ENCODE measurements at regions not wholly inside any gene's neighbourhood (a gene's known extent, or its start where the extent isn't known, plus 50 kb on each side); places are given as distances from the start of the nearest gene placed in this dataset.
"Not testable (repeated sequence)": the region's sequence is repeated elsewhere in the genome, so short reads cannot be mapped to it uniquely, and the experiment has no call there.

- TF ChIP-seq E2F1 (CRISPR knock-in tag; IDR thresholded peaks at IDR 0.05) (no peak), ATF1 (CRISPR knock-in tag; IDR thresholded peaks at IDR 0.05) (no peak), ZBTB21 (CRISPR knock-in tag; IDR thresholded peaks at IDR 0.05; ENCODE audit: borderline replicate concordance) (no peak), ATF3 (CRISPR knock-in tag; conservative IDR thresholded peaks at IDR 0.05) (no peak), TEAD4 (CRISPR knock-in tag; IDR thresholded peaks at IDR 0.05) (no peak), FOXK1 (CRISPR knock-in tag; IDR thresholded peaks at IDR 0.05) (no peak), PRRX2 (CRISPR knock-in tag; IDR thresholded peaks at IDR 0.05) (no peak)
- ATAC-seq (peak; percentile 95), DNase-seq (ENCODE audit: low spot score) (no peak)
- Mint-ChIP-seq H3K9me3 (peaks cover 33% of the 10 kb centered on the region), H3K36me3 (peaks cover 17% of the 10 kb centered on the region), H3K4me1 (no peaks in the 10 kb centered on the region), H3K4me3 (no peak overlapping the region), H3K27me3 (ENCODE audit: low read depth) (no peaks in the 10 kb centered on the region), H3K27ac (no peak overlapping the region)
- CTCF ChIA-PET: interaction anchor here (1.3 to 1.6 kb wide), 2 partner anchors 13 to 141 kb away, joined by 3 read pairs; no protein-coding TSS in a partner anchor
- POLR2A ChIA-PET: no interaction called here
Measured at GRCh38 chr3:22704571-22705354, 498.4 kb upstream of the UBE2E2 start.

GRCh38 chr3:22706922-22707321 is 496.2 kb upstream of the UBE2E2 start:
- POLR2A ChIA-PET; CTCF ChIA-PET; ATAC-seq; H3K27ac Mint-ChIP-seq; H3K27me3 Mint-ChIP-seq (ENCODE audit: low read depth); H3K4me1 Mint-ChIP-seq; DNase-seq (ENCODE audit: low spot score); H3K4me3 Mint-ChIP-seq: not testable (repeated sequence)
- Mint-ChIP-seq H3K36me3 (peaks cover 27% of the 10 kb centered on the region), H3K9me3 (peaks cover 49% of the 10 kb centered on the region)

GRCh38 chr3:22713936-22714335 is 489.2 kb upstream of the UBE2E2 start:
- Mint-ChIP-seq H3K9me3 (peaks cover 46% of the 10 kb centered on the region), H3K4me3 (no peak overlapping the region), H3K27me3 (ENCODE audit: low read depth) (no peaks in the 10 kb centered on the region), H3K36me3 (peaks cover 17% of the 10 kb centered on the region), H3K27ac (no peak overlapping the region), H3K4me1 (peaks cover 10% of the 10 kb centered on the region)
- ChIA-PET CTCF (no interaction called here), POLR2A (no interaction called here)
- DNase-seq (ENCODE audit: low spot score) (no peak), ATAC-seq (no peak)
- no peak for TF ChIP-seq PRDM15 (CRISPR knock-in tag; IDR thresholded peaks at IDR 0.05)
- no peak for TF ChIP-seq E2F4 (CRISPR knock-in tag; IDR thresholded peaks at IDR 0.05; ENCODE audit: borderline replicate concordance, low read depth)
- TF ChIP-seq ATF1 (CRISPR knock-in tag; IDR thresholded peaks at IDR 0.05): no peak
- no peak for TF ChIP-seq CDX4 (CRISPR knock-in tag; IDR thresholded peaks at IDR 0.05; ENCODE audit: borderline replicate concordance)
- TF ChIP-seq ATF6 (CRISPR knock-in tag; IDR thresholded peaks at IDR 0.05): no peak
- no peak for TF ChIP-seq ZNF532 (CRISPR knock-in tag; IDR thresholded peaks at IDR 0.05; ENCODE audit: borderline replicate concordance)
- TF ChIP-seq USF1 (CRISPR knock-in tag; IDR thresholded peaks at IDR 0.05): no peak
- TF ChIP-seq MLX (CRISPR knock-in tag; IDR thresholded peaks at IDR 0.05): no peak

All from WTC11 (cell line).